ENCODE measurements at regions not wholly inside any gene's neighbourhood (a gene's known extent, or its start where the extent isn't known, plus 50 kb on each side); places are given as distances from the start of the nearest gene placed in this dataset.

GRCh38 chr7:142611566-142612236 lies 137.6 kb upstream of the PRSS1 start:
- Histone ChIP-seq H2AFZ (replicated peaks; ENCODE audit: low read length, poor library complexity) (peak overlapping the region; percentile 24), H3K79me1 (ENCODE audit: low read depth in 1 of 2, low read length in 2 of 2) (no peaks in the 10 kb centered on the region), H4K20me1 (ENCODE audit: insufficient read depth, low read length) (no peaks in the 10 kb centered on the region), H3K27ac (ENCODE audit: insufficient read depth, low read length) (no peak overlapping the region), H4K8ac (ENCODE audit: low read depth in 2 of 2, low read length in 2 of 2) (no peak overlapping the region), H3K56ac (ENCODE audit: extremely low read depth, insufficient read depth, low read length) (no peak overlapping the region), H3K4me3 (ENCODE audit: insufficient read depth, low read depth, low read length) (no peak overlapping the region), H2AK9ac (replicated peaks; ENCODE audit: low read depth, low read length, poor library complexity) (no peak overlapping the region), H2BK20ac (ENCODE audit: low read depth, low read length) (no peak overlapping the region), H4K5ac (ENCODE audit: low read depth, low read length) (no peak overlapping the region), H3K9ac (ENCODE audit: low read depth, low read length) (no peak overlapping the region), H2BK15ac (ENCODE audit: low read depth, low read length) (no peak overlapping the region), H3K18ac (ENCODE audit: low read depth, low read length) (no peak overlapping the region), H2BK5ac (ENCODE audit: low read depth, low read length, poor library complexity, severe bottlenecking) (no peak overlapping the region), H3K4ac (ENCODE audit: low read depth, low read length) (no peak overlapping the region; the same call in 1 of the 2 replicates), H3K4me1 (ENCODE audit: control insufficient read depth, insufficient read depth, low read length) (0 out of 2 replicates have a peak, but pooled peaks cover 3% of the 10 kb centered on the region), H2BK120ac (ENCODE audit: low read depth, low read length) (no peak overlapping the region), H3K9me3 (ENCODE audit: control insufficient read depth, insufficient read depth, low read length) (no peaks in the 10 kb centered on the region), H3K27me3 (ENCODE audit: control insufficient read depth, insufficient read depth, low read length) (no peaks in the 10 kb centered on the region), H3K4me2 (ENCODE audit: low read depth, low read length) (no peak overlapping the region), H3K9me1 (ENCODE audit: insufficient read depth, low read length) (no peaks in the 10 kb centered on the region), H4K91ac (ENCODE audit: insufficient read depth, low read depth, low read length) (no peak overlapping the region), H2AK5ac (ENCODE audit: low read depth, low read length) (no peak overlapping the region), H3K36me3 (ENCODE audit: control insufficient read depth, insufficient read depth, low read length) (no peaks in the 10 kb centered on the region), H3K14ac (replicated peaks; ENCODE audit: low read depth, low read length) (no peak overlapping the region), H3K23ac (ENCODE audit: low read depth, low read length) (no peak overlapping the region)
- DNase-seq = no peak
- dilution Hi-C loops (cut with HindIII; ENCODE audit: low sequenced_read_pairs, unreplicated experiment) = no loop called here
- intact Hi-C loops (cut with micrococcal nuclease) = no loop called here
- no peak for ATAC-seq (ENCODE audit: low read depth)
- CTCF ChIA-PET = interaction anchor here (1.0 to 1.4 kb wide), 3 partner anchors 21 to 91 kb away, joined by 3 to 5 read pairs (median 3); no protein-coding TSS in a partner anchor
- POLR2A ChIA-PET (ENCODE audit: unreplicated experiment) = no interaction called here
- in situ Hi-C loops (cut with MboI; ENCODE audit: low sequenced_read_pairs) = no loop called here
- WGBS, 2 experiments (ENCODE audit: extremely low coverage in 2 of 2, insufficient read length in 1 of 2) = no CpG with 5 or more reads among the region's 8 CpGs
- no TSS peak for BruUV-seq (replicated peaks)
- TF ChIP-seq ELK1 (IDR thresholded peaks at IDR 0.05; ENCODE audit: borderline replicate concordance, low read depth, low read length) (no peak), FOS (IDR thresholded peaks at IDR 0.05; ENCODE audit: low read depth, low read length) (no peak), BHLHE40 (IDR thresholded peaks at IDR 0.05; ENCODE audit: low read depth, low read length) (no peak), MAFK (IDR thresholded peaks at IDR 0.05; ENCODE audit: low read depth, low read length) (no peak), POLR2A (IDR thresholded peaks at IDR 0.05; ENCODE audit: low read depth, low read length) (no peak), CHD1 (IDR thresholded peaks at IDR 0.05; ENCODE audit: low read depth, low read length) (no peak), CEBPB (IDR thresholded peaks at IDR 0.05; ENCODE audit: low read depth, low read length) (no peak), MAZ (IDR thresholded peaks at IDR 0.05; ENCODE audit: borderline replicate concordance, low read depth, low read length) (no peak), CTCF (conservative IDR thresholded peaks at IDR 0.05; ENCODE audit: low read depth, low read length) (no peak), USF2 (IDR thresholded peaks at IDR 0.05; ENCODE audit: low read depth, low read length) (no peak)
